GM06990 (cell line): ENCODE measurements at regions not wholly inside any gene's neighbourhood (a gene's known extent, or its start where the extent isn't known, plus 50 kb on each side); places are given as distances from the start of the nearest gene placed in this dataset.
A peak's percentile ranks its signal among the peaks of the same experiment; 100 is the strongest.

Experiments used
- DNase-seq: peaks from one replicate; pipeline ENCODE4 v3.0.0-alpha.2; 2011; ENCODE audit not compliant: insufficient read length; ENCODE audit errors: extremely low read depth
- H3K27me3 ChIP-seq: replicated peaks from 2 replicates; pipeline ENCODE4 v1.6.0; 2011; ENCODE audit warnings: low read length; ENCODE audit not compliant: control insufficient read depth, insufficient read depth
- H3K36me3 ChIP-seq: 2 replicates; pipeline ENCODE4 v1.5.1; 2011; ENCODE audit warnings: low read length; ENCODE audit not compliant: control insufficient read depth, insufficient read depth
- H3K4me3 ChIP-seq: replicated peaks from 2 replicates; pipeline ENCODE4 v1.5.1; 2011; ENCODE audit warnings: low read depth, mild to moderate bottlenecking, control low read depth, low read length
- CTCF ChIP-seq: IDR thresholded peaks from 2 replicates; pipeline ENCODE4 v1.5.1; 2011; ENCODE audit warnings: low read length, control low read depth, mild to moderate bottlenecking, inconsistent platforms; ENCODE audit not compliant: insufficient read depth, poor library complexity, severe bottlenecking

GRCh38 chr6:18527836-18528743 is 140.9 kb downstream of the RNF144B start:
- H3K4me3 ChIP-seq: no peak overlapping the region
- peak; percentile 20 for TF ChIP-seq CTCF
- DNase-seq: no peak
- H3K27me3 ChIP-seq: no peaks in the 10 kb centered on the region
- H3K36me3 ChIP-seq: no peaks in the 10 kb centered on the region

GRCh38 chr6:18530201-18530600 is 143.1 kb downstream of the RNF144B start:
- no peak overlapping the region for H3K4me3 ChIP-seq
- H3K27me3 ChIP-seq: no peaks in the 10 kb centered on the region
- no peak for TF ChIP-seq CTCF
- DNase-seq: no peak
- H3K36me3 ChIP-seq: no peaks in the 10 kb centered on the region

GRCh38 chr6:18532139-18532538 is 145.0 kb downstream of the RNF144B start:
- H3K36me3 ChIP-seq: no peaks in the 10 kb centered on the region

GRCh38 chr6:18533793-18534192 is 146.6 kb downstream of the RNF144B start:
- Histone ChIP-seq H3K27me3 (no peaks in the 10 kb centered on the region), H3K4me3 (no peak overlapping the region), H3K36me3 (no peaks in the 10 kb centered on the region)
- TF ChIP-seq CTCF: no peak
- no peak for DNase-seq

More at GRCh38 chr6:18532139-18532538, 145.0 kb downstream of the RNF144B start:
- no peak for TF ChIP-seq CTCF
- Histone ChIP-seq H3K4me3 (no peak overlapping the region), H3K27me3 (no peaks in the 10 kb centered on the region)
- no peak for DNase-seq

GRCh38 chr6:18536591-18537055 is 149.5 kb downstream of the RNF144B start:
- no peaks in the 10 kb centered on the region for H3K36me3 ChIP-seq
- no peak for DNase-seq
- no peak for TF ChIP-seq CTCF
- H3K4me3 ChIP-seq: no peak overlapping the region
- H3K27me3 ChIP-seq: no peaks in the 10 kb centered on the region
